SW480 (cell line): ENCODE measurements at regions not wholly inside any gene's neighbourhood (a gene's known extent, or its start where the extent isn't known, plus 50 kb on each side); places are given as distances from the start of the nearest gene placed in this dataset.
"Not testable (repeated sequence)": the region's sequence is repeated elsewhere in the genome, so short reads cannot be mapped to it uniquely, and the experiment has no call there.

Source experiments
- DNase-seq: peaks from one replicate; pipeline ENCODE4 v3.0.0-alpha.2; 2016; ENCODE audit warnings: low spot score

DNA sequence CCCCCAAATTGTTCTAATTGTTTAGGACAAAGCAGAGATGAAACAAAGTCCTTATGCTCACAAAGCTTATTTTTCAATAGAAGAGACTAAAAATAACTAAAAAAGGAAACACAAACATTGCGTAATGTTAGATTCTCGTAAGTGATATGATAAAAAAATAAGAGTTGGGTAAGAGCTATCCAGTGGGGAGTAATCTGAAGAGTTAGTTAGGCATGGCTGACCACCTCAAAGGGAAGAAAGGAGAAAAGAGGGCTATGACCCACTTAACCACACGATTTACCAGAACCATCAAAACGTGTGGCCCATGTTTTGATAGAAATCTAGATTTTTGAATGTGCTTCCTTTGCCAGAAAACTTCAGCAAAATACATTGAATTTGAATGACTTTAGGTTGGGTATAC is 1296.8 kb upstream of the NUDT12 start:
- DNase-seq: no peak

DNA sequence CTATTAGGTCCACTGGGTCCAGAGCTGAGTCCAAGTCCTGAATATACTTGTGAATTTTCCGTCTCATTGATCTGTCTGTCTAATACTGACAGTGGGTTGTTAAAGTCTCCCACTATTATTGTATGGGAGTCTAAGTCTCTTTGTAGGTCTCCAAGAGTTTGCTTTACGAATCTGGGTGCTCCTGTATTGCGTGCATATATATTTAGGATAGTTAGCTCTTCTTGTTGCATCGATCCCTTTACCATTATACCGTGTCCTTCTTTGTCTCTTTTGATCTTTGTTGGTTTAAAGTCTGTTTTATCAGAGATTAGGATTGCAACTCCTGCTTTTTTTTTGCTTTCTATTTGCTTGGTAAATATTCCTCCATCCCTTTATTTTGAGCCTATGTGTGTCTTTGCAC is 1289.5 kb upstream of the NUDT12 start:
- not testable (repeated sequence) for DNase-seq

GRCh38 chr5:104845541-104845940 is 1283.0 kb upstream of the NUDT12 start:
- no peak for DNase-seq

DNA sequence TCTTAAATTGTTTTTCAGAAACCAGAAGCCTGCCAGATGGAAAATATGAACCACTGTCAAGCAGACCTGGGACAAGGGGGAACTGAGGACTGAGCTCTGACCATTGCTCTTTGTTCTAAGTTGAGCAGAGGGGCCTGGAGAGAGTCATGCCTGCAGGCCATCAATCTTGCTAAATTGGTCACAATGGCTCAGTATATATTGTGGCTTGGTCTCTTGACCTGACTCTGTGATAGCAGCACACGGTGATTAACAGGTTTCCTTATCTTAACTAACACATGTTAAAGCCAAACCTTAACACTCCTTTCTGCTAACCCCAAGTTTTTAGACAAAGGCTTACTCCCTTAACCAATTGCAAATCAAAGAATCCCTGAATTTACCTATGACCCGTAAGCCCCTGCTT is 1281.2 kb upstream of the NUDT12 start:
- DNase-seq: no peak

GRCh38 chr5:104840284-104840683 is 1277.7 kb upstream of the NUDT12 start:
- DNase-seq: no peak

DNA sequence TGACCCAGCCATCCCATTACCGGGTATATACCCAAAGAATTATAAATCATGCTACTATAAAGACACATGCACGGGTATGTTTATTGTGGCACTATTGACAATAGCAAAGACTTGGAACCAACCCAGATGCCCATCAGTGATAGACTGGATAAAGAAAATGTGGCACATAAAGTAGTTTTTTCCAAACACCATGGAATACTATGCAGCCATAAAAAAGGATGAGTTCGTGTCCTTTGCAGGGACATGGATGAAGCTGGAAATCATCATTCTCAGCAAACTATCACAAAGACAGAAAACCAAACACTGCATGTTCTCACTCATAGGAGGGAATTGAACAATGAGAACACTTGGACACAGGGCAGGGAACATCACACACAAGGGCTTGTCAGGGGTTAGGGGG is 1268.9 kb upstream of the NUDT12 start:
- DNase-seq: not testable (repeated sequence)

DNA sequence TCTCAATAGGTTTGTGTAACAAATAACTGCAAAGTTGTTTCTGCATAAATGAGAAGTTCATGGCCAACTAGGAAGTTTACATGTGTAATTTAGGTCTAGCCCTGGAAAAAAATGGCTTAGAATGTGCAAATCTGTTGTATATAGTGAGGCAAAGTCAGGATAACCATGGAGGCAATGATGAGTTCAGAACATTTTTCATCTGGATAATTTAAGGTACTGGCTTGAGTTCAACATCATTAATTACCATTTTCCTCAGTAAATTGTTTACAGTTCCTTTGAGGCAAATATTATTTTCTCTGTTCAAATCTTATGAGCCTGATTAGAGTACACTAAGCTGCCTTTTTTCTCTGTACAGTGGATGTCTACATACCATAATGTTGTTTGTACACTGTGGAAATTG is 1259.0 kb upstream of the NUDT12 start:
- no peak for DNase-seq

- no peak for DNase-seq
Observed at GRCh38 chr5:104817127-104817526, 1254.5 kb upstream of the NUDT12 start.

- DNase-seq: no peak
Observed at GRCh38 chr5:104815212-104815611, 1252.6 kb upstream of the NUDT12 start.

- DNase-seq: peak; percentile 2
Observed at GRCh38 chr5:104800440-104801048, 1238.0 kb upstream of the NUDT12 start.

GRCh38 chr5:104793755-104794080 is 1231.1 kb upstream of the NUDT12 start:
- no peak for DNase-seq

DNA sequence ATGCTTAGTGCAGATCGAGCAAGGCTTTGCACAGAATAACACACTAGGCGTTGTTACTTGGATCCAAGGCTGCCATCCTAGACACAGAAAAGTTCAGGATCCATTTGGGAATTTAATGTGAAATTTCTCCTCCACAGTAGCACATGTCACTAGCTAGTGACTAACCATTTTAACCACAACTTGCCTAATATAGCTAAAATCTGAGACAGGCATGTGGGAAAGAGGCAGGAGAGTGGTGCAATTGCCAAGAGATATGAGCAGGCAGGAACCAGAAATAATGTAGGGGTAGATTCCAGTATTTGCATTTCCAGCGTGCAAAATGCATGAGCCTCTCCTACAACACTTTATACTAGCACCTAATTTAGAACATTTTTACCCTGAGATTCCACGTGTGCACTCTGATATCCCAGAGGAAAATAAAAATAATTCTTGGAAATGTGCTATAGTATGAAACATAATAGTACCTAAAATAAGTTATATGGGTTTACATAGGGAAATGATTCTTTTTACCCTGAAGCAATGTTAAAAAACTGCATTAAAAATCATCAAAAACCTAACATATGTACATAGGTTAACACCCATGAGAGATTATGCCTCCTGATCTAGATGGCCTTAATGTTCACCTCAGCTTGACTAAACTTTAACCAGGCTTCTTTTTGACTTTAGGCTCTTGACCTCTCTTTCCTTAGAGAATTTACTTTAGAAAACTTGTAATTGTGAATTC is 1230.6 kb upstream of the NUDT12 start:
- DNase-seq: no peak

DNA sequence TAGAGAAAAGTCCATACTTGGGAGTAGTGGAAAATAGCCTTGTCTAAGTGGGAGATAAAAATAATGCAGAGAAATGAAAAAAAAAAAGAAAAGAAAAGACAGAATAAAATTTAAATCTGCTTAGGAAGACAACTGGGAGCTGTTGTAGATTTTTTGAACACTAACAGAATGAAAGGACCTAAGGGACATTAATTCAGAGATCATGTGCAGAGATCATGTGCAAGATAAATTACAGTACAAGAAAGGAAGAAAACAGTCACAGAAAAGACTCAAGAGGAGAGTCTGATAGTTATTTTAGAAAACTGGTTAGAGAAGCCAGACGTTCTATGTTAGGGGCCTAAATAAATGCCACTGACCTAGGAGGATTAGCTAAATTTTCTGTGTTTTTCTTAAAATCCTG is 1226.8 kb upstream of the NUDT12 start:
- DNase-seq: no peak

DNA sequence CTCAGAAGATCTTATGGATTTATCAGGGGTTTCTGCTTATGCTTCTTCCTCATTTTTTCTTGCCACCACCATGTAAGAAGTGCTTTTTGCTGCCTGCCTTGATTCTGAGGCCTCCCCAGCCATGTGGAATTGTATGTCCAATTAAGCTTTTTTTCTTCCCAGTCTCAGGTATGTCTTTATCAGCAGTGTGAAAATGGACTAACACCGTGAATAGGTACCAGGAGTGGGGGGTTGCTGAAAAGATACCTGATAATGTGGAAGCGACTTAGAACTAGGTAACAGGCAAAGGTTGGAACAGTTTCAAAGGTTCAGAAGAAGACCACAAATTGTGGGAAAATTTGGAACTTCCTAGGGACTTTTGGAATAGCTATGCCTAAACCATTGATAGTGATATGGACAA is 1222.5 kb upstream of the NUDT12 start:
- no peak for DNase-seq

DNA sequence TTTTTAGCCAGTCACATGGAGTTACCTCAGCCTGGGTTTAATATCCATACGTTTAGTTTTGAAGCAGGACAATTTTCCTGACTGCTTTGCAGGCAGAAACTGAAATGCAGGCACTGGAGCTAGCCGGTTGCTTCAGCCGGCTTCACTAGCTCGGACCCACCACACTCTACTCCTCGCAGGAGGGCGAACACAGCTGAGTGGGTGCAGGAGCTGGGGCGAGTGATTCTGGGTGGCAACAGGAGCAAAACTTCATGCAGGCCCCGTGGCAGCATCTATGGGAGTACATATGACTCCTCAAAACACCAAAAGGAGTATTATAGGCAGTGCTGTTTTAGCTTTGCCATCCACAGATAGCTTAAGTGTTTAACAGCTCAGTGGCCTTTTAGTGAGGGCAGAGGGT is 1211.8 kb upstream of the NUDT12 start:
- no peak for DNase-seq

- DNase-seq: no peak
Observed at GRCh38 chr5:104764197-104764596, 1201.6 kb upstream of the NUDT12 start.

GRCh38 chr5:104763216-104763615 is 1200.6 kb upstream of the NUDT12 start:
- DNase-seq: no peak

- DNase-seq: no peak
Observed at GRCh38 chr5:104757915-104758314, 1195.3 kb upstream of the NUDT12 start.

- DNase-seq: no peak
Observed at GRCh38 chr5:104755806-104756205, 1193.2 kb upstream of the NUDT12 start.

DNA sequence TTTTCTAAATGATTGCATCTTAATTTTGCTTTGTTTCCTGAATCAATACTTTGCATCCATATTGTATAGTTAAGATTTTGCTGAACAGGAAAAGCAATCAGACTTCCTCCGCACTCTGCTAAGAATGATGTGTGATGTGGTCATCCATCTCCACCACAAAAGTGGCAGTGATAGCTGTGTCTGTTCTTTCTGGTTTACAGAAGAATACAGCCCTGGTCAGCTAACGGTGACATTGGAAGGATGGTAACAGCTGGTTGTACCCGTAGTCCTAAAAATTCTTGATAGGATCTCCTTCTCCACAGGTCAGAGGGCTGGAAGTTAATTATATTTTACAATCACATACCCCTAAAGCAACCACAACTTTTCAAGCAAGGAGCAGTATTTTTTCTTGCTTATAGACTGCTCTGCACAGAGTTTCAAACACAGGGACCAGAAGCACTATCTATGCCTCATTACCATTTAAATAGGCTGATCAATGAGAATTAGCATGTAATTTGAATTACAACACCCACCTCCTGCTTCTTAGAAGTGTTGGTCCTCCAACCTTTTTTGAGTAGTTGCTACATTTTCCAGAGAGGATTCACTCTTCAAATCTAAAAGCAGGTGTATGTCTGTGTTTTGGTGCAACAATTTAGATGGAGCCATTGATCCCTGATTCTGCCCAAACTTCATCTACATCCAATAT is 1191.9 kb upstream of the NUDT12 start:
- DNase-seq: no peak

- DNase-seq: no peak
Observed at GRCh38 chr5:104751969-104752368, 1189.4 kb upstream of the NUDT12 start.

GRCh38 chr5:104739905-104740304 is 1177.3 kb upstream of the NUDT12 start:
- DNase-seq: no peak

GRCh38 chr5:104739503-104739902 is 1176.9 kb upstream of the NUDT12 start:
- DNase-seq: no peak

GRCh38 chr5:104736073-104736472 is 1173.5 kb upstream of the NUDT12 start:
- no peak for DNase-seq
